HuH-7.5 (cell line): ENCODE measurements at regions not wholly inside any gene's neighbourhood (a gene's known extent, or its start where the extent isn't known, plus 50 kb on each side); places are given as distances from the start of the nearest gene placed in this dataset.
"Not testable (repeated sequence)": the region's sequence is repeated elsewhere in the genome, so short reads cannot be mapped to it uniquely, and the experiment has no call there.

Experiments used
- DNase-seq: peaks from one replicate; pipeline ENCODE4 v3.0.0; 2011; ENCODE audit warnings: low spot score

DNA sequence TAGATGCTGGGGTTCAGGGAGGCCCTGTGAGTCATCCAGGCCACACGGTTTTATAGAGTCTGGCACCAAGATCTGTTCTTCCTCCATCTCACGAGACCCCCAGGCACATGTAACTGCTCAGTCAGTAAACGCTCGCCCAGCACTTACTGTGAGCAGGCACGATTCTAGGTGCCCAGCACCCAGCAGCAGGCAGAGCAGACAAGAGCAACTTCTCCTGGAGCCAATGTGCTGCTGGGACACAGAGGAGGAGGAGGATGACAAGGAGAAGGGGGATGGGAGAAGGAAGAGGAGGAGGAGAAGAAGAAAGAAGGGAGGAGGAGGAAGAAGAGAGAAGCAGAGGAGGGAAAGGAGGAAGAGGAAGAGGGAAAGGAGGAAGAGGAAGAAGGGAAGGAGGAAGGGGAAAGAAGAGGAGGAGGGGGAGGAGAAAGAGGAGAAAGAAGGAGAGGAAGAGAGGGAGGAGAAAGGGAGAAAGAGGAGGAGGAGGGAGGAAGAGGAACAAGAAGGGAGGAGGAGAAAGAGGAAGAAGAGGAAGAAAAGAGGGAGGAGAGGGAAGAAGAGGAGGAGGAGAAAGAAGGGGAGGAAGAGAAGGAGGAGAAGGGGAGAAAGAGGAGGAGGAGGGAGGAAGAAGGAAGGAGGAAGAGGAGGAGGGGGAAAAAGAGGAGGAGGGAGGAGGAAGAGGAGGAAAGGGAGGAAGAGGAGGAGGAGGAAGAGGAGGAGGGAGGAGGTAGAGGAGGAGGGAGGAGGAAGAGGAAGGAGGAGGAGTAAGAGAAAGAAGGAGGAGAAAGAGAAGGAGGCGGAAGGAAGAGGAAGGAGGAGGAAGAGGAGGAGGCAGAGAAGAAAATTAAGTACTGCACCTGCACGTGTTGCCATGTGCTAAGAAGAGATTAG, 77.6 kb upstream of the RTL6 start:
- DNase-seq = no peak

DNA sequence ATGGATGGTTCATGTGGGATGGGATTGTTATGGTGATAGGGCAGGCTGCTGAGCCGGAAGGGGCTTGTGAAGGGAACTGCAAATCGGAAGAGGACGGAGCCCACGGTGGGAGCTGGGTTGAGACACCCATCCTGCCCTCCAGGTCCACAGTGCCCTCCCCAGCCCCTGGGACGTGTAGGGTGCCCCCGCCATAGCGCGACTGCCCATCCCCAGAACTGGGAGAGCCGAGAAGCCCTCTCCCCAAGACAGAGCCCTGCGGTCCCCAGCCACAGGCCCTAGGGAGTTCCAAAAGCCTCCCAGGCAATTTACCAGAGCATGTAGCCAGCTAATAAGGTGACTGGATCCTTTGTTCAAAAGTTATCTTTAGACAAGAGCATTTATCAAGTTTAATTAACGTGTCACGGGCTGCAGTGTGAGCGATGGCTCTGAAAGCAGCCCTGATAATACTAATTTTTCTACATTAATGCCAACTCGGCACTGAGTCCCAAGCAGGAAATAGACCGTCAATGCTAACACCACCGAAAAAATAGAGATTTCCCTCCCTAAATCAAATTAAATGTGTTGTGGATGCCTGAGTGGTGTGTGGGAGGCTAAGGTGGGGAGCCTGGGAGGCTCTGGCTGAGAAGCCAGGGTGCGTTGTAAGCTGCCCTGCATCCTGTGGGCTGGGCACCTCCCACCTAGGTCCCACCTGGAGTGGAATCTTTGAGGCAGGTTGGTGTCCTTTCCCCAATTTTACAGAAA, 76.8 kb upstream of the RTL6 start:
- no peak for DNase-seq

DNA sequence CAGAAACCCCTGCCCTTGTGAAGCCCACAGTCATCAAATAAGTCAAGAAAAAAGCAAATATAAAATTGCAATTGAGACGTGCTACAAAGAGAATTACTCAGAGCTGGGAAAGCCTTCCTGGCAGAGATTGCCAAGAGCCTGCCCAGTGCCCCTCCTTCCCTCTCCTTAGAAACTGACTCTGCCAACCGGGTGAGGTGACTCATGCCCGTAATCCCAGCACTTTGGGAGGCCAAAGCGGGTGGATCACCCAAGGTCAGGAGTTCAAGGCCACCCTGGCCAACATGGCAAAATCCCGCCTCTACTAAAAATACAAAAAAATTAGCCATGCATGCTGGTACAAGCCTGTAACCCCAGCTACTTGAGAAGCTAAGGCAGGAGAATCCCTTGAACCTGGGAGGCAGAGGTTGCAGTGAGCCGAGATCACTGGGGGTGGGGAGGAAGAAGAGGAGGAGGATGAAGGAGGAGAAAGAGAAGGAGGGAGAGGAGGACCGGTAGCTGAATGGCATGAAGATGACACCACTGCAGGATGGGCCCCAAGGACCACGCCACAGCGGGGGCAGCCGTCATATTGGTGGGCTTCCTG, 76.1 kb upstream of the RTL6 start:
- no peak for DNase-seq

- DNase-seq = no peak
These were observed 75.4 kb upstream of the RTL6 start for GRCh38 chr22:44573451-44573850.

- no peak for DNase-seq
These were observed 74.6 kb upstream of the RTL6 start for GRCh38 chr22:44572414-44573207.

GRCh38 chr22:44571566-44572413, 73.8 kb upstream of the RTL6 start:
- no peak for DNase-seq

GRCh38 chr22:44570476-44571445, 72.7 kb upstream of the RTL6 start:
- no peak for DNase-seq

GRCh38 chr22:44569561-44569991, 71.5 kb upstream of the RTL6 start:
- no peak for DNase-seq

DNA sequence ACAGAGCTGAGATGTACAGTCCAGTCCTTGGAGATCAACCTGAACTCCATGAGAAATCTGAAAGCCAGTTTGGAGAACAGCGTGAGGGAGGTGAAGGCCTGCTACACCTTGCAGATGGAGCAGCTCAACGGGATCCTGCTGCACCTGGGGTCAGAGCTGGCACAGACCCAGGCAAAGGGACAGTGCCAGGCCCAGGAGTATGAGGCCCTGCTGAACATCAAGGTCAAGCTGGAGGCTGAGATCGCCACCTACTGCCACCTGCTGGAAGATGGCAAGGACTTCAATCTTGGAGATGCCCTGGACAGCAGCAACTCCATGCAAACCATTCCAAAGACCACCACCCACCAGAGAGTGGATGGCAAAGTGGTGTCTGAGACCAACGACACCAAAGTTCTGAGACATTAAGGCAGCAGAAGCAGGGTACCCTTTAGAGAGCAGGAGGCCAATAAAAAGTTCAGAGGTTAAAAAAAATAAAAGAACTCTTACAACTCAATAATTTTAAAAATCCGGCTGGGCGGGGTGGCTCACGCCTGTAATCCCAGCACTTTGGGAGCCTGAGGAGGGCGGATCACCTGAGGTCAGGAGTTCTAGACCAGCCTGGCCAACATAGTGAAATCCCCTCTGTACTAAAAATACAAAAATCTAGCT, 69.9 kb upstream of the RTL6 start:
- DNase-seq = no peak

GRCh38 chr22:44567378-44567841, 69.4 kb upstream of the RTL6 start:
- not testable (repeated sequence) for DNase-seq

GRCh38 chr22:44566911-44567310, 68.9 kb upstream of the RTL6 start:
- DNase-seq = no peak

DNA sequence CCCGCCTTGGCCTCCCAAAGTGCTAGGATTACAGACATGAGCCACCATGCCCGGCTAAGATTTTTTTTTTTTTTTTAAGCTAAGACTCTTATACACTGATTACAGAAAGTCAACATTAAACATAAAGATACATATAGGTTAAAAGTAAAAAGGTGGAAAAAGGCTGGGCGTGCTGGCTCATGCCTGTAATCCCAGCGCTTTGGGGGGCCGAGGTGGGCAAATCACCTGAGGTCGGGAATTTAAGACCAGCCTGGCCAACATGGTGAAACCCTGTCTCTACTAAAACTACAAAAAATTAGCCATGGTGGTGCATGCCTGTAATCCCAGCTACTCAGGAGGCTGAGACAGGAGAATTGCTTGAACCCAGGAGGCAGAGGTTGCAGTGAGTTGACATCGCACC, 64.6 kb upstream of the RTL6 start:
- not testable (repeated sequence) for DNase-seq

DNA sequence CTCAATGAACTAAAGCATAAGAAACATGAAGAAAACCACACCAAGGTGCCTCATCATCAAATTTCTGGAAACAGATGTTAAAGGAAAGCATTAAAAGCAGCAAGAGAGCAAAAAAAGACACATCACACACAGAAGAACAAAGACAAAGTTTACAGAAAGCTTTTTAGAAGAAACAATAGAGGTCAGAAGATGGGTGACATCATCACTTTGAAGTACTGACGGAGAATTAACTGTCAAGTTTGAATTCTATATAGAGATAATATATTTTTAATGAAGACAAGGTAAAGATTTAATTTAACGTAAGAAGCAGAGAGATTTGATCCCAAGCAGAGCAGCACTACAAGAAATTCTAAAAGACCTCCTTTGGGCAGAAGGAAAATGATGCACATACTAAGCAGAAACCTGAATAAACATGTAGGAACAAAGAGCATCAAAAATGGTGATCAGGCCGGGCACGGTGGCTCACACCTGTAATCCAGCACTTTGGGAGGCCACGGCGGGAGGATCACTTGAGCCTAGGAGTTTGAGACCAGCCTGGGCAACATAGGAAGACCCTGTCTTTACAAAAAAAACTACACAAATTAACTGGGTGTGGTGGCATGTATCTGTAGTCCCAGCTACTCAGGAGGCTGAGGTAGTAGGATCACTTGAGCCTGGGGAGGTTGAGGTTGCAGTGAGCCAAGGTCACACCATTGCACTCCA, 63.3 kb upstream of the RTL6 start:
- DNase-seq = no peak

DNA sequence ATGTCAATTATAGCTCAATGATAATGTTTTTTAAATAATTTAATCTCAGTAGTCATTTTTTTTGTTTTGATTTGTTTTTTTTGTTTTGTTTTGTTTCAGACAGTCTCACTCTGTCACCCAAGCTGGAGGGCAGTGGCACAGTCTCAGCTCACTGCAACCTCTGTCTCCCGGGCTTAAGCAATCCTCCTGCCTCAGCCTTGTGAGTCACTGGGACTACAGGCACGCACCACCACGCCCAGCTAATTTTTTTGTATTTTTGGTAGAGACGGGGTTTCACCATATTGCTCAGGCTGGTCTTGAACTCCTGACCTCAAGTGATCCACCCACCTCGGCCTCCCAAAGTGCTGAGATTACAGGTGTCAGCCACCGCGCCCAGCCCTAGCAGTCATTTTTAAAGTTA, 60.6 kb upstream of the RTL6 start:
- DNase-seq = not testable (repeated sequence)

DNA sequence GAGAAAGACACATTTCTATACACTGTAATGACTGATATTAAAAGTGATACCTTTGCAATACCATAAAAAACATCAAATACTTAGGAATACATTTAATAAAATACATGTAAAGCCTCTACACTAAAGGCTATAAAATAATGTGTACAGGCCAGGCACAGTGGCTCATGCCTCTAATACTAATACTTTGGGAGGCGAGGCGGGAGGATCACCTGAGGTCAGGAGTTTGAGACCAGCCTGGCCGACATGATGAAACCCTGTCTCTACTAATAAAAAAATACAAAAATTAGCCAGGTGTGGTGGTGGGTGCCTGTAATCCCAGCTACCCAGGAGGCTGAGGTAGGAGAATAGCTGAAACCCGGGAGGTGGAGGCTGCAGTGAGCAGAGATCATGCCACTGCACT, 59.8 kb upstream of the RTL6 start:
- DNase-seq = not testable (repeated sequence)

DNA sequence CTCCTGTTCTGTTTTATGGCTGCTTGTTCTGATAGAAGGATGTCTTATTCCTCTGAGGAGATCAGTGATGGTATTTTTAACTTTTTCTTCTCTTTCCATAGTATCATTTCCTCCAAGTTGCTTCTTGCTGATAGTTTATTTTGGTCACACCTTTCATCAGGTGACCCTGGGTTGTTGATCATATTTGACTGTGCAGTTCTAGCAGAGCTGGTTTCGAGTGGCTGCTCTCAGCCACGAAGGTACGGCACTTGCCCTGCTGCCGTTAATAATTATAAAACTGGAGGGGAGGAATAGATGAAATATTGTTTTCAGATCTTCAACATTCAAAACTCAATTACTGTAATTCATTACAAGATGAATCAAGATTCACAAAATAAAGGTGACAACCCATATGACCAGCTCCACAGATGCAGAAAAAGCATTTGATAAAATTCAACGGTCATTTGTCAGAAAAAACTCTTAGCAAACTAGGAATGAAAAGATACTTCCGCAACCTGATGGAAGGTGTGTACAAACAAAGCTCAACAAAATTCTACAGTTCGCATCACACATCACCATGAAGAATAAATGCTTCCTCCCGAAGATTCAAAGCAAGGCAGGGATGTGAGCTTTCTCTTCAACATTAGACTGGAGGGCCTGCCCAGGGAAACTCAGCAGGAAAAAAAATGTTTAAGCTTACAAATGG, 59.2 kb upstream of the RTL6 start:
- no peak for DNase-seq

DNA sequence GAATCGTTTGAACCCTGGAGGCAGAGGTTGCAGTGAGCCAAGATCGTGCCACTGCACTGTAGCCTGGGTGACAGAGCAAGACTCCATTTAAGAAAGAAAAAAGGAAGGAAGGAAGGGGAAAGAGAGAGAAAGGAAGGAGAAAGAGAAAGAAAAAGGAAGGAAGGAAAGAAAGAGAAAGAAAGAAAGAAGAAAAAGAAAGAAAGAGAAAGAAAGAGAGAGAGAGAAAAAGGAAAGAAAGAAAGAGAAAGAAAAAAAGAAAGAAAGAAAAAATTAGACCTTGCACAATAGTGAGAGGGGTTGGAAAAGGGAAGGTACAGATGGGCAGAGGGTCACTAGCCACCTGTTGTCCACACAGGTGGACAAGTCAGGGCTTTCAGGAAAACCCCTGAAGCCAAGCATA, 57.6 kb upstream of the RTL6 start:
- DNase-seq = no peak

DNA sequence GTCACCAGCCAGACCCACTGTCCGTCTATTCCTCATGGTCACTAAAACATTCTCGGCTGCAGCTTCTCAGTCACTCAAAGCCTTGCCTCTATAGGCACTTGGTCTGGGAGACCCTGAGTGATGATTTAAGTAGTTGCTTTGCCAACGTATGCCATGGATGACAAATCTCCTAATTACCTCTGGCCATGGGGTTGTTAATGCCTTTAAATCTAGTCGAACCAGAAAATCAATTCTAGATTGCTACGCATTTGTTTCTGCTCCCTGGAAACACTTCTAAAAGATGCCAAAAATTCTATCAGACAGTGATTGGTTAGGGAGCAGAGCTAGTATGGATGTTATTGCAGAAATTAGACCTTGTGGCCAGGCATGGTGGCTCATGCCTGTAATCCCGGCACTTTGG, 57.0 kb upstream of the RTL6 start:
- DNase-seq = no peak
